ENCODE measurements at regions not wholly inside any gene's neighbourhood (a gene's known extent, or its start where the extent isn't known, plus 50 kb on each side); places are given as distances from the start of the nearest gene placed in this dataset.

GRCh38 chr3:18100121-18100520, 325.0 kb downstream of the SATB1 start (continued):
- TF ChIP-seq, protein P1, sequence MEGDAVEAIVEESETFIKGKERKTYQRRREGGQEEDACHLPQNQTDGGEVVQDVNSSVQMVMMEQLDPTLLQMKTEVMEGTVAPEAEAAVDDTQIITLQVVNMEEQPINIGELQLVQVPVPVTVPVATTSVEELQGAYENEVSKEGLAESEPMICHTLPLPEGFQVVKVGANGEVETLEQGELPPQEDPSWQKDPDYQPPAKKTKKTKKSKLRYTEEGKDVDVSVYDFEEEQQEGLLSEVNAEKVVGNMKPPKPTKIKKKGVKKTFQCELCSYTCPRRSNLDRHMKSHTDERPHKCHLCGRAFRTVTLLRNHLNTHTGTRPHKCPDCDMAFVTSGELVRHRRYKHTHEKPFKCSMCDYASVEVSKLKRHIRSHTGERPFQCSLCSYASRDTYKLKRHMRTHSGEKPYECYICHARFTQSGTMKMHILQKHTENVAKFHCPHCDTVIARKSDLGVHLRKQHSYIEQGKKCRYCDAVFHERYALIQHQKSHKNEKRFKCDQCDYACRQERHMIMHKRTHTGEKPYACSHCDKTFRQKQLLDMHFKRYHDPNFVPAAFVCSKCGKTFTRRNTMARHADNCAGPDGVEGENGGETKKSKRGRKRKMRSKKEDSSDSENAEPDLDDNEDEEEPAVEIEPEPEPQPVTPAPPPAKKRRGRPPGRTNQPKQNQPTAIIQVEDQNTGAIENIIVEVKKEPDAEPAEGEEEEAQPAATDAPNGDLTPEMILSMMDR (IDR thresholded peaks at IDR 0.05): no peak
- TF ChIP-seq, protein P2, sequence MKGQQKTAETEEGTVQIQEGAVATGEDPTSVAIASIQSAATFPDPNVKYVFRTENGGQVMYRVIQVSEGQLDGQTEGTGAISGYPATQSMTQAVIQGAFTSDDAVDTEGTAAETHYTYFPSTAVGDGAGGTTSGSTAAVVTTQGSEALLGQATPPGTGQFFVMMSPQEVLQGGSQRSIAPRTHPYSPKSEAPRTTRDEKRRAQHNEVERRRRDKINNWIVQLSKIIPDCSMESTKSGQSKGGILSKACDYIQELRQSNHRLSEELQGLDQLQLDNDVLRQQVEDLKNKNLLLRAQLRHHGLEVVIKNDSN (CRISPR knock-in tag; IDR thresholded peaks at IDR 0.05): no peak

DNA sequence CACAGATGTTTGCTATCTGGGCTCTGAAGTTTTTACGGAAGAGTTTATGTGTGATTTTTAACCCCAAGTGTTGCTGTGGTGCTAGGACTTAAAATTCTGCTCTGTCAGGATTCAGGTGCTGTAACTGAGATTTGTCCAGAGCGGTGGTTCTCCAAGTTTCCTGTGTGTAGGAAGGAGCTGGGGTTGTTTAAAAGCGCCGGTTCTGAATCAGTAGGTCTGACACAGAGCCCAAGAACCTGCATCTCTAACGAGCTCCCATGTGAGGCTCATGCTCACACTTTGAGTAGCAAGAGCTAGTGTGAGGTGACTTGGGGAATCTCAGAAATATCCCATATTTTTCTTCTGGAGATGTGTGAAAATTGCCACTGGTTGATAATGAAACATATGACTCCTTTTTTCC, 325.5 kb downstream of the SATB1 start:
- Mint-ChIP-seq H3K4me3 (no peak overlapping the region), H3K4me1 (peaks cover 30% of the 10 kb centered on the region), H3K9me3 (peaks cover 23% of the 10 kb centered on the region), H3K27me3 (ENCODE audit: low read depth) (peaks cover 36% of the 10 kb centered on the region), H3K36me3 (peaks cover 17% of the 10 kb centered on the region), H3K27ac (no peak overlapping the region)
- POLR2A ChIA-PET: no interaction called here
- DNase-seq (ENCODE audit: low spot score): no peak
- CTCF ChIA-PET: no interaction called here
- no peak for TF ChIP-seq ZNF416 (CRISPR knock-in tag; IDR thresholded peaks at IDR 0.05)
- TF ChIP-seq ZNF121 (CRISPR knock-in tag; IDR thresholded peaks at IDR 0.05): no peak
- no peak for TF ChIP-seq HMGA2 (CRISPR knock-in tag; IDR thresholded peaks at IDR 0.05)
- TF ChIP-seq ESRRA (CRISPR knock-in tag; IDR thresholded peaks at IDR 0.05; ENCODE audit: borderline replicate concordance): no peak
- no peak for TF ChIP-seq SOX15 (CRISPR knock-in tag; IDR thresholded peaks at IDR 0.05)
- no peak for TF ChIP-seq MYBL2 (CRISPR knock-in tag; IDR thresholded peaks at IDR 0.05)
- TF ChIP-seq ZBTB21 (CRISPR knock-in tag; IDR thresholded peaks at IDR 0.05; ENCODE audit: borderline replicate concordance): no peak
- TF ChIP-seq ZNF138 (CRISPR knock-in tag; conservative IDR thresholded peaks at IDR 0.05): no peak
- TF ChIP-seq, protein P3, sequence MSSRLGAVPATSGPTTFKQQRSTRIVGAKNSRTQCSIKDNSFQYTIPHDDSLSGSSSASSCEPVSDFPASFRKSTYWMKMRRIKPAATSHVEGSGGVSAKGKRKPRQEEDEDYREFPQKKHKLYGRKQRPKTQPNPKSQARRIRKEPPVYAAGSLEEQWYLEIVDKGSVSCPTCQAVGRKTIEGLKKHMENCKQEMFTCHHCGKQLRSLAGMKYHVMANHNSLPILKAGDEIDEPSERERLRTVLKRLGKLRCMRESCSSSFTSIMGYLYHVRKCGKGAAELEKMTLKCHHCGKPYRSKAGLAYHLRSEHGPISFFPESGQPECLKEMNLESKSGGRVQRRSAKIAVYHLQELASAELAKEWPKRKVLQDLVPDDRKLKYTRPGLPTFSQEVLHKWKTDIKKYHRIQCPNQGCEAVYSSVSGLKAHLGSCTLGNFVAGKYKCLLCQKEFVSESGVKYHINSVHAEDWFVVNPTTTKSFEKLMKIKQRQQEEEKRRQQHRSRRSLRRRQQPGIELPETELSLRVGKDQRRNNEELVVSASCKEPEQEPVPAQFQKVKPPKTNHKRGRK (CRISPR knock-in tag; IDR thresholded peaks at IDR 0.05; ENCODE audit: borderline replicate concordance): no peak
- TF ChIP-seq, protein P4, sequence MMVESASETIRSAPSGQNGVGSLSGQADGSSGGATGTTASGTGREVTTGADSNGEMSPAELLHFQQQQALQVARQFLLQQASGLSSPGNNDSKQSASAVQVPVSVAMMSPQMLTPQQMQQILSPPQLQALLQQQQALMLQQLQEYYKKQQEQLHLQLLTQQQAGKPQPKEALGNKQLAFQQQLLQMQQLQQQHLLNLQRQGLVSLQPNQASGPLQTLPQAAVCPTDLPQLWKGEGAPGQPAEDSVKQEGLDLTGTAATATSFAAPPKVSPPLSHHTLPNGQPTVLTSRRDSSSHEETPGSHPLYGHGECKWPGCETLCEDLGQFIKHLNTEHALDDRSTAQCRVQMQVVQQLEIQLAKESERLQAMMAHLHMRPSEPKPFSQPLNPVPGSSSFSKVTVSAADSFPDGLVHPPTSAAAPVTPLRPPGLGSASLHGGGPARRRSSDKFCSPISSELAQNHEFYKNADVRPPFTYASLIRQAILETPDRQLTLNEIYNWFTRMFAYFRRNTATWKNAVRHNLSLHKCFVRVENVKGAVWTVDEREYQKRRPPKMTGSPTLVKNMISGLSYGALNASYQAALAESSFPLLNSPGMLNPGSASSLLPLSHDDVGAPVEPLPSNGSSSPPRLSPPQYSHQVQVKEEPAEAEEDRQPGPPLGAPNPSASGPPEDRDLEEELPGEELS (CRISPR knock-in tag; IDR thresholded peaks at IDR 0.05): no peak
- no peak for TF ChIP-seq EMX1 (CRISPR knock-in tag; IDR thresholded peaks at IDR 0.05)
- TF ChIP-seq CREM (CRISPR knock-in tag; IDR thresholded peaks at IDR 0.05): no peak
- no peak for TF ChIP-seq PRRX2 (CRISPR knock-in tag; IDR thresholded peaks at IDR 0.05)
- TF ChIP-seq RORB (CRISPR knock-in tag; IDR thresholded peaks at IDR 0.05): no peak
- ATAC-seq: no peak

DNA sequence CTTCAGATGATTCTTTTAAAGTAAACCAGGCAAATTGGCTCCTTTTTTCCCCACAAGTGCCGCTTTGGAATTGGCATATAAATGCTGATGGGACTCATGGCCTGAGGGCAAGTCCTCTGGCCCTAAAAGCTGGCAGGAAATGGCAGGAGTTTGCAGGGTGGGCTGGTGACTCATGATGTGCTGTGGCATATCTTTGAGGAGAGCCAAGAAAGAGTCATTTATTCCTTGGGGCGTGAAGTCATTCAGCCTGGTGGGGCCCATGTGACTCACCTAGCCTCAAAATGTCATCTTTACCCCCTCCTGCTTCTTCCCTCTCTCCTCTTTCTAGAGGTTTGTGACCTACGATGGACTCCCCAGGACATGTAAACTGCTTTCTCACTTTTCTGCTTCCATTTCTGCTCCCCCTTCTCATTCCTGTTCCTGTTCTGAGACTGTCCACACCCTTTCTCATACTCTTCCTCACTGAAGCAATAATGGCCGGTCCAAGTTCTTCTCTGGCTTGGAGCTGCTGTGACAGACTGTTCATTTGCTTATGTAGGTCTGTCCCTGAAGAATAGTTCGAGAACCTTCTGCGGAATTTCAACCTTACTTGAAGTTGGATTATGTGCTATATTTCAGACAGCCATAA, 326.1 kb downstream of the SATB1 start:
- peaks cover 30% of the 10 kb centered on the region for H3K4me1 Mint-ChIP-seq
- H3K27me3 Mint-ChIP-seq (ENCODE audit: low read depth): peaks cover 36% of the 10 kb centered on the region
- ATAC-seq: peak; percentile 74
- CTCF ChIA-PET: no interaction called here
- POLR2A ChIA-PET: no interaction called here
- no peak overlapping the region for H3K27ac Mint-ChIP-seq
- H3K9me3 Mint-ChIP-seq: peaks cover 23% of the 10 kb centered on the region
- peaks cover 17% of the 10 kb centered on the region for H3K36me3 Mint-ChIP-seq
- DNase-seq (ENCODE audit: low spot score): no peak
- no peak overlapping the region for H3K4me3 Mint-ChIP-seq
- no peak for TF ChIP-seq ZSCAN18 (CRISPR knock-in tag; IDR thresholded peaks at IDR 0.05)
- TF ChIP-seq, protein P5, sequence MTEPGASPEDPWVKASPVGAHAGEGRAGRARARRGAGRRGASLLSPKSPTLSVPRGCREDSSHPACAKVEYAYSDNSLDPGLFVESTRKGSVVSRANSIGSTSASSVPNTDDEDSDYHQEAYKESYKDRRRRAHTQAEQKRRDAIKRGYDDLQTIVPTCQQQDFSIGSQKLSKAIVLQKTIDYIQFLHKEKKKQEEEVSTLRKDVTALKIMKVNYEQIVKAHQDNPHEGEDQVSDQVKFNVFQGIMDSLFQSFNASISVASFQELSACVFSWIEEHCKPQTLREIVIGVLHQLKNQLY (CRISPR knock-in tag; IDR thresholded peaks at IDR 0.05): no peak
- TF ChIP-seq ELF4 (CRISPR knock-in tag; IDR thresholded peaks at IDR 0.05; ENCODE audit: low read depth): no peak
- no peak for TF ChIP-seq ZNF423 (CRISPR knock-in tag; IDR thresholded peaks at IDR 0.05)
- no peak for TF ChIP-seq ARID4B (CRISPR knock-in tag; IDR thresholded peaks at IDR 0.05; ENCODE audit: borderline replicate concordance)

All from WTC11 (cell line).